DMS 273 treated with DMSO at 0.1 percent for 48 hours (cell line): ENCODE measurements at regions not wholly inside any gene's neighbourhood (a gene's known extent, or its start where the extent isn't known, plus 50 kb on each side); places are given as distances from the start of the nearest gene placed in this dataset.

Source experiments
- DNase-seq: peaks from one replicate; lab custom pipeline; 2025; lab: John Stamatoyannopoulos, UW

GRCh38 chrX:124524852-124525251, 178.5 kb downstream of the SH2D1A start:
- no peak for DNase-seq

- no peak for DNase-seq
These were observed 183.4 kb downstream of the SH2D1A start for GRCh38 chrX:124529786-124530185.

- no peak for DNase-seq
These were observed 184.4 kb downstream of the SH2D1A start for GRCh38 chrX:124530803-124531202.

GRCh38 chrX:124534536-124534935, 188.2 kb downstream of the SH2D1A start:
- DNase-seq, result no peak

GRCh38 chrX:124540474-124540873, 194.1 kb downstream of the SH2D1A start:
- no peak for DNase-seq

GRCh38 chrX:124548571-124548970, 202.2 kb downstream of the SH2D1A start:
- no peak for DNase-seq

GRCh38 chrX:124555036-124555595, 208.8 kb downstream of the SH2D1A start:
- DNase-seq, result no peak

GRCh38 chrX:124557976-124558375, 211.6 kb downstream of the SH2D1A start:
- DNase-seq, result no peak

GRCh38 chrX:124573468-124573867, 227.1 kb downstream of the SH2D1A start:
- no peak for DNase-seq

GRCh38 chrX:124592744-124593143, 246.4 kb downstream of the SH2D1A start:
- DNase-seq, result no peak

GRCh38 chrX:124594017-124594651, 247.8 kb downstream of the SH2D1A start:
- DNase-seq, result no peak

GRCh38 chrX:124605511-124605910, 259.1 kb downstream of the SH2D1A start:
- DNase-seq, result no peak

GRCh38 chrX:124606724-124607123, 260.4 kb downstream of the SH2D1A start:
- no peak for DNase-seq

- DNase-seq, result no peak
These were observed 273.3 kb downstream of the SH2D1A start for GRCh38 chrX:124619710-124620109.

GRCh38 chrX:124634363-124634762, 288.0 kb downstream of the SH2D1A start:
- DNase-seq, result no peak

- DNase-seq, result no peak
These were observed 295.6 kb downstream of the SH2D1A start for GRCh38 chrX:124641737-124642491.

- DNase-seq, result no peak
These were observed 300.0 kb downstream of the SH2D1A start for GRCh38 chrX:124646403-124646802.

GRCh38 chrX:124651031-124651430, 304.7 kb downstream of the SH2D1A start:
- DNase-seq, result no peak

GRCh38 chrX:124665621-124666400, 319.4 kb downstream of the SH2D1A start:
- no peak for DNase-seq

- DNase-seq, result no peak
These were observed 332.8 kb downstream of the SH2D1A start for GRCh38 chrX:124679199-124679598.

- no peak for DNase-seq
These were observed 333.9 kb downstream of the SH2D1A start for GRCh38 chrX:124680287-124680686.

GRCh38 chrX:124690495-124690894, 344.1 kb downstream of the SH2D1A start:
- no peak for DNase-seq

- DNase-seq, result no peak
These were observed 353.5 kb downstream of the SH2D1A start for GRCh38 chrX:124699876-124700275.
